HG02610 (cell line): ENCODE measurements at regions not wholly inside any gene's neighbourhood (a gene's known extent, or its start where the extent isn't known, plus 50 kb on each side); places are given as distances from the start of the nearest gene placed in this dataset.

Experiments used
- ATAC-seq: cut with Tn5 transposase; IDR thresholded peaks from one replicate; pipeline ENCODE4 v1.9.1; 2021; ENCODE audit warnings: mild to moderate bottlenecking, moderate library complexity; ENCODE audit not compliant: unreplicated experiment

- ATAC-seq = no peak
Observed at GRCh38 chr5:5014586-5015235, 125.4 kb upstream of the ADAMTS16 start.

GRCh38 chr5:5017827-5018577 is 122.1 kb upstream of the ADAMTS16 start:
- ATAC-seq = peak; percentile 74

GRCh38 chr5:5018578-5018970 is 121.6 kb upstream of the ADAMTS16 start:
- peak; percentile 28 for ATAC-seq

GRCh38 chr5:5021436-5021835 is 118.7 kb upstream of the ADAMTS16 start:
- no peak for ATAC-seq

GRCh38 chr5:5025098-5025773 is 114.9 kb upstream of the ADAMTS16 start:
- ATAC-seq = no peak

- peak; percentile 40 for ATAC-seq
Observed at GRCh38 chr5:5025774-5026408, 114.2 kb upstream of the ADAMTS16 start.

GRCh38 chr5:5026409-5026785 is 113.7 kb upstream of the ADAMTS16 start:
- no peak for ATAC-seq

- no peak for ATAC-seq
Observed at GRCh38 chr5:5031665-5032064, 108.5 kb upstream of the ADAMTS16 start.

- peak; percentile 64 for ATAC-seq
Observed at GRCh38 chr5:5037674-5038073, 102.5 kb upstream of the ADAMTS16 start.

- ATAC-seq = peak; percentile 66
Observed at GRCh38 chr5:5039918-5040317, 100.2 kb upstream of the ADAMTS16 start.

- no peak for ATAC-seq
Observed at GRCh38 chr5:5040712-5041111, 99.4 kb upstream of the ADAMTS16 start.

GRCh38 chr5:5042806-5043205 is 97.3 kb upstream of the ADAMTS16 start:
- no peak for ATAC-seq

- no peak for ATAC-seq
Observed at GRCh38 chr5:5043346-5043745, 96.8 kb upstream of the ADAMTS16 start.

GRCh38 chr5:5044247-5044840 is 95.8 kb upstream of the ADAMTS16 start:
- ATAC-seq = no peak

- ATAC-seq = peak; percentile 91
Observed at GRCh38 chr5:5046680-5047502, 93.2 kb upstream of the ADAMTS16 start.

GRCh38 chr5:5050801-5051200 is 89.3 kb upstream of the ADAMTS16 start:
- ATAC-seq = no peak

GRCh38 chr5:5055712-5056111 is 84.4 kb upstream of the ADAMTS16 start:
- no peak for ATAC-seq

GRCh38 chr5:5061836-5062235 is 78.3 kb upstream of the ADAMTS16 start:
- no peak for ATAC-seq

- ATAC-seq = no peak
Observed at GRCh38 chr5:5062525-5063302, 77.4 kb upstream of the ADAMTS16 start.
